Peyer's patch (tissue), 4 donors: ENCODE measurements at regions not wholly inside any gene's neighbourhood (a gene's known extent, or its start where the extent isn't known, plus 50 kb on each side); places are given as distances from the start of the nearest gene placed in this dataset.

Source experiments
- DNase-seq, 3 donors: peaks; one replicate each; pipeline ENCODE4 v3.0.0-alpha.2; 2017 to 2019
- H3K27ac ChIP-seq, 4 donors: fragments of 200-600 bp; sonication (generic); one replicate each; pipeline ENCODE4 v1.5.1; 2016 to 2019
- H3K27me3 ChIP-seq, 2 donors: fragments of 200-600 bp; sonication (generic); one replicate each; pipeline ENCODE4 v1.5.1; 2019
- H3K36me3 ChIP-seq, 3 donors: fragments of 200-600 bp; sonication (generic); one replicate each; pipeline ENCODE4 v1.5.1; 2016 to 2019
- H3K4me1 ChIP-seq, 4 donors: fragments of 200-600 bp; sonication (generic); one replicate each; pipeline ENCODE4 v1.5.1; 2016 to 2019
- H3K4me3 ChIP-seq, 4 donors: fragments of 200-600 bp; sonication (generic); 1 replicate in 3 of 4; 2 replicates in 1 of 4; pipeline ENCODE4 v1.5.1; 2016 to 2019; ENCODE audit warnings: mild to moderate bottlenecking in 1 of 4
- H3K9me3 ChIP-seq, 4 donors: fragments of 200-600 bp; sonication (generic); one replicate each; pipeline ENCODE4 v1.5.1; 2016 to 2019; ENCODE audit warnings: mild to moderate bottlenecking in 1 of 4
- CTCF ChIP-seq, 6 experiments: fragments of 450-650 bp in 4 of 6; fragments of 200-600 bp in 2 of 6; sonication (generic) in 1 of 6; IDR thresholded peaks; one replicate each; pipeline ENCODE4 v1.5.1; 2017 to 2019; ENCODE audit warnings: antibody characterized with exemption in 6 of 6, mild to moderate bottlenecking in 3 of 6, moderate library complexity in 1 of 6
- POLR2A ChIP-seq, 2 donors: fragments of 450-650 bp; IDR thresholded peaks; one replicate each; pipeline ENCODE4 v1.5.1; 2017; ENCODE audit warnings: antibody characterized with exemption in 2 of 2, mild to moderate bottlenecking in 2 of 2, moderate library complexity in 2 of 2

- H3K4me1 ChIP-seq = peaks cover 0 to 3% (median 0%) of the 10 kb centered on the region in 4 donors
- no peak for DNase-seq
- no peaks in the 10 kb centered on the region for H3K9me3 ChIP-seq
- H3K27me3 ChIP-seq = no peaks in the 10 kb centered on the region
- H3K36me3 ChIP-seq = no peaks in the 10 kb centered on the region
- H3K27ac ChIP-seq = no peak overlapping the region
- no peak for TF ChIP-seq POLR2A (IDR thresholded peaks at IDR 0.05)
- no peak for TF ChIP-seq CTCF (IDR thresholded peaks at IDR 0.05)
- no peak overlapping the region for H3K4me3 ChIP-seq
These were observed 50.3 kb upstream of the HHIP start for GRCh38 chr4:144595681-144596080.
